HG03066 (cell line): ENCODE measurements at regions not wholly inside any gene's neighbourhood (a gene's known extent, or its start where the extent isn't known, plus 50 kb on each side); places are given as distances from the start of the nearest gene placed in this dataset.
"Not testable (repeated sequence)": the region's sequence is repeated elsewhere in the genome, so short reads cannot be mapped to it uniquely, and the experiment has no call there.

ENCODE experiments used
- ATAC-seq: cut with Tn5 transposase; IDR thresholded peaks from one replicate; pipeline ENCODE4 v1.9.1; 2021; ENCODE audit warnings: low read depth; ENCODE audit not compliant: unreplicated experiment

DNA sequence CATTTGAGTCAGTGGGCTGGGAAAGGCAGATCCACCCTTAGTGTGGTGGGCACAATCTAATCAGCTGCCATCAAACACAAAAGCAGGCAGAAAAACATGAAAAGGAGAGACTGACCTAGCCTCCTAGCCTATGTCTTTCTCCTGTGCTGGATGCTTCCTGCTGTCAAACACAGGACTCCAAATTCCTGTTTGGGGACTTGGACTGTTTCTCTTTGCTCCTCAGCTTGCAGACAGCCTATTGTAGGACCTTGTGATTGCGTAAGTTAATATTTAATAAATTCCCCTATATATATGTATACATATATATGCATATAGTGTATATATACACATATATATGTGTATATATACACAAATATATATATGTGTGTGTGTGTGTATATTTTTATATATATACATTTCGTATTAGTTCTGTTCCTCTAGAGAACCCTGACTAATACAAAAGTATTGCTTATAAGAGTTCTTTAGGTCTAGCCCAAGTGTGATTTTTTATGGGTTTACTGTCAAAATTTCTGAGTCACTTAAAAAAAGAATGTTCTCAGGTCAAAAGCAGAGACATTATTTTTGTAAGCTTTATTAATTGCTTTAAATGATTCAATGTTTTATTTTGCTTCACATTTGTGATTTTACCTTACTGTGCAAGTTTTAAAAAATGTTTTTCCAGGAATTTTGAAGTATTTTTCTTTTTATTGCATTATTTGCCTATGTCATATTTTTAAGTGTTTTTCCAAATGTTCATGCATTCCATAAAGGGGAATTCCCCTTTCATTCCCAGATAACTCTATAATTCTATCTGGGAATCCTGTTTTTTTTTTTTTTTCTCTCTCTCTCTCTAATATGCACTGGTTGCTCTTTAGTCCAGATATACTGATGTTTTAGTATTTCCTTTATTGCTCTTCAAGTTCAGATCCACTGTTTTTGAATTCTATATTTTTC, 92.1 kb upstream of the ADAMTS5 start:
- no peak for ATAC-seq

DNA sequence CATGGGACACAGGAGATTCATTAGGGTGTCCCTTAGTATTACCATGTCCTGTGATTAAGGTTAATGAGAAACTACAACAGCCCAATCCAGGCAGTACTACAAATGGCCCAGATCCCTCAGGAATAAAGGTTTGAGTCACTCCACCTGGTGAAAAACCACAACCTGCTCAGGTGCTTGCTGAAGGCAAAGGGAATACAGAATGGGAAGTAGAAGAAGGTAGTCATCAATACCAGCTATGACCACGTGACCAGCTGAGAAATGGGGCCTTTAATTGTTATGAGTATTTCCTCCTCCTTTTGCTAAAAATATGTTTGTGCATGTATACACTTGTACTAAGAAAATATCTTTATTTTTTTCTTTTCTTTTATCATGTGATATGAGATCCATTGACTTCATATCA, 91.1 kb upstream of the ADAMTS5 start:
- no peak for ATAC-seq

DNA sequence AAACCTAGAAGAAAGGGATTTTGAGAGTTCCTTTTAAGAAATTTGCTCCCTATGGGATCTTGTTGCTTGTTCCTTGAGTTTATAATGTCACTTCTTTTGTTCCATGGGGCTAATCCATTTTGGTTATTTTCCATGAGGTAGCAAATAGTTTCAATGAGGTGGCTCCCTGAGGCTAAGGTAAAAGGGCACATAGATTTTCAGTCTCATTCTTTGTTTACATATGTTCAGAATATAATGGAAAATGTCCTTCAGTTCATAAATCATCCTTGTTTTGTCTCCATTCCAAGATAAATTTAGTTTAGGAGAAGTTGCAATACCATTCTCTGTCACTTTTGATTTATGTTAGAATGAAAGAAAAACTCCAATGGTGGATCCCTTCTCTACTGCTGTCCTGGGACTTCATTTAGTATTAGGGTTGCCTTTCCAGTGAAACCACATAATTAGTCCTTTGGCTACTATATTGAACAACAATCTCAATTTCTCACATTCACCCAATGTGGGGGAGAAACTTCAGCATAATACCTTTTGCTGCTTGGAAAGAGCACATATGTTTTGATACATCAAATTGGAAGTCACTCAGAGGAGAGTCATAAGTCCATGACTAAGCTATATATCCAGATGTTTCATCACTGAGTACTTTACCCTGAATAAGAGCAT, 80.9 kb upstream of the ADAMTS5 start:
- no peak for ATAC-seq

DNA sequence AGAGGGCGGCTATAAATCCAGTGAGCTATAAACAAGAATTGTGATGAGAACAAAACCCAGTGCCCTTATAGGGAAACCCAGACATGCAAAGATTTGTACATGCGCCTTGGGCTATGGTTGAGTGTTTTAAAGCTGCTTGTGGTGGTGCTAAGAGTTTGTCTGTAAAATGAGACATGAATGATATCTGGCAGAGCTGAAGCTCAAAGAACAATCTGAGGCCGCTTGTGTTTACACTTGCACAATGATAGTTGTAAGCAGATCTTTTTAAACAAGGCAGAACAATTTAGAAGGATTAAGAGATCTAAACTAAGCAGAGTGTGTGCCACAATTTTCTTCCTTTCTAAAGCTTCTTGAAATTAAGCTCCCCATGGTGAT, 80.4 kb upstream of the ADAMTS5 start:
- no peak for ATAC-seq

DNA sequence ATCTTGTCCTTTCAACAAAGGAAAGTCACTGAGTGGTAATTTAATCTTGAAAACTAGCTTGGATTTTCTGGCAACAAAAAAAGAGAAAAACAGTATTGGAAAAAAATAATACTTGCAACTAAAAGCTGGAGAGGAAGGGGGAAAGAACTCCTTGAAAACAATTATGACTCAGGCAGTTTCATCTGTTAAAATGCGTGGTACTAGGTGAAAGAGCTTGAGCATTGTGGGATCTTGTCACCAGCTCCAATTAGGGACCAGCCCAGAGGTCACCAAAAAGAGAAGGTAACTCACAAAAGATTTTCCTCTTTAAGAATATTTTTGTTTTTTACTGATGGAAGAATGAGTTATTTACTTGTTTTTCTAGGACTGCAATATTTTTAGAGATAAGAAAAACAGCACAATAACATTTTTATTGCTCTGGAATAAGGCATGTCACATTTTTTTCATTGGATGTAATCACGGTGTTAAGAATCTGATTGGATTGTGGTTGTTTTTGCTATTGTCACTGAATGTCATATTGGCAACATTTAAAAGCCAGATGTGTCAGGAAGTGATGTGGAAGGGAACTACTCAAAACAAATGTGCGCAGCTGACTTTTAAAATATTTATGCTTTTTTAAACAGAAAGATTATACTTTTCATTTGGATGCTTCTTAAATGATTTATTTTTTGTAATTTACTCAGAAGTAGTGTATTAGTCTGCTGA, 78.5 kb upstream of the ADAMTS5 start:
- ATAC-seq, result no peak

DNA sequence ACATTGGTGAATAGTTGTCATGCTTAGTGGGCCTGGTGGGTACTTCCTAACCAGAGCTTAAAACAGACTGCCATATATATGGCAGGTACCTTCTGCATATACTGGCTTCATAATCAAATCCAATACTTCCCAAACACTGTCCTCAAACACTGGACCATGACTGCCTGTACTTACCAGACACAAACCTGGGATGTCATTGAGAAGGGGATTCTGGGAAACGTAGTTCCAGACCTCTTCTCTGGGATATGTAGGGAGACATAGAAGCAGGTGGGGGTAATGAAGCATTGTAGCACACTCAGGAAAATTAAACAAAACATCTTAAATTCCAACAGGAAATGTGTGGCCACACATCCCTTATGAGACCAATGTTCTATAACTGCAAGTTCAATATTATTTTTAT, 76.5 kb upstream of the ADAMTS5 start:
- no peak for ATAC-seq

DNA sequence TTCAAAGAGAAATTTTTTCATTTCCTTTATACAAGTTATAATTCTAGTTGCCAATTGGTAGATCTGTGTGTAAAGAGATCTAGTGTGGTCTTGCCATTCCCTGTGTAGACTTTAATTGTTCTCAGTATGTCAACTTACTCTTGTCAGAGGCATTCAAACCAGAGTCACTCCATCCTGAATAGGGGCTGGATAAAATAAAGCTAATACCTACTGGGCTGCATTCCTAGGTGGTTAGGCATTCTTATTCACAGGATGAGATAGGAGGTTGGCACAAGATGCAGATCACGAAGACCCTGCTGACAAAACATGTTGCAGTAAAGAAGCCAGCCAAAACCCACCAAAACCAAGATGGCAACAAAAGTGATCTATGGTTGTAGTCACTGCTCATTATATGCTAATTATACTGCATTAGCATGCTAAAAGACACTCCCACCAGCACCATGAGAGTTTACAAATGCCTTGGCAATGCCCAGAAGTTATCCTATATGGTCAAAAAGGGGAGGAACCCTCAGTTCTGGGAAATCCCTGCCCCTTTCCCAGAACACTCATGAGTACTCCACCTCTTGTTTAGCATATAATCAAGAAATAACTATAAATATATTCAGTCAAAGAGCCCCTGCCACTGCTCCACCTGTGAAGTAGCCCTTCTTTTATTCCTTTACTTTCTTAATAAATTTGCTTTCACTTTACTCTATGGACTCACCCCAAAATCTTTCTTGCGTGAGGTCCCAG, 74.0 kb upstream of the ADAMTS5 start:
- ATAC-seq, result no peak

DNA sequence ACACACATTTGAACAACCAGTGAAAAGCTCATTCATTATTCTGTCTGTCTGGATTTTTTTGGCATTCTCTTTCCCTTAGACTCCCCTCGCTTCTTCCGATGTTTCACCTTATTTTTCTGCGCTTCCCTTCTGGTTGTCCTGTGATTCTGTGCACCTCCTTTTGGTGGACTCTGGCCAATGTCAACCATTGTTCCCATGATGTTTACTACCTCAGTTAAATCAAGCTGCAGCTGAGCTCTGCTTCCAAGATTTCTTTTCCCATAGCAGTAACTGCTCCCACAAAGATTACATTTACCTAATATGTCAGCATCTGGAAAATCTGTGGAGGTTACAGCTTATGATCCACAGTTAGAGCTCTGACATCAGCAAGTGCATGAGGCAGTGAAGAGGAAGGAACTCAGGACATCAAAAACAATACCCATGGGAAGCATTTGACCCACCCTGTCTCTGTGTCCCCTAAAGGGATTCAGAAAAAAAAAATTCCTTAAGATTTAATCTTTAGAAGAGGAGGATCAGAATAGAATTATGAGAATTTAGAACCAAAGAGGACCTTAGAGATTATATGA, 69.9 kb upstream of the ADAMTS5 start:
- no peak for ATAC-seq

DNA sequence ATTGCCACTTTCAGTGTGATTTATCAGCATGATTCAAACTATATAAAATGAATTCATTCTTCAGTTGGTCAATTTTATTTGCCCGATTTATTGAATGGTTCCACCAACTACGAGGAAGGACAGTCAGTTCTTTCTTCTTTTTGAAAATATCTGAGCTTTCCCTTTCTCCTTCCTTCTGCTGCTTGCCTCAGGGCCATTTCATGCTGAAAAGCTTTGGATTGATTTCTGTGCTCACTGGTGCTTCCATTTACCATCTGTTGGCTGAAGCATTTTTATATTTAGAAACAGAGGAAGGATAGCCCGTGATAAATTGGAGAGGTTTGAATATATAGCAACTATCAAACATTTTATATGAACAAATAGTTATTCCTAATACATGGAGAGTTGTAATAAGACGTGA, 68.9 kb upstream of the ADAMTS5 start:
- ATAC-seq, result no peak

DNA sequence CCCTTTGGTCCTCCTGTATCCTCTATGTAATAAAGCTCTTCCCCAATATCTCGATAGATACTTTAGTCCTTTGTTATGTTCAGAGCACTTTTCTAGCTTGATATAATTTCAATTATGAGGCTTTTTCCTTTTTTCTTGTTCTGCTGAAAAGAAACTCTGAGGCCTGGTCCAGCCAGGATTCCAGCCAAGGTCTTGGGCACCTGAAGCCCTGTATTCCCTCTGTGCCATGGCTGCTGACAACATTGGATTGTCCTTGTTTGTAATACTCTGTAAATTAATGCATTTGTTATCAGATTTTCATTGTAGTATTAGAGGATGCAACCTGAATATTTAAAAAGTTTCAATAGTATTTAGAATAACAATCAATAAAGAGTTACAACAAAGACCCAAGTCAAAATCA, 67.9 kb upstream of the ADAMTS5 start:
- no peak for ATAC-seq

DNA sequence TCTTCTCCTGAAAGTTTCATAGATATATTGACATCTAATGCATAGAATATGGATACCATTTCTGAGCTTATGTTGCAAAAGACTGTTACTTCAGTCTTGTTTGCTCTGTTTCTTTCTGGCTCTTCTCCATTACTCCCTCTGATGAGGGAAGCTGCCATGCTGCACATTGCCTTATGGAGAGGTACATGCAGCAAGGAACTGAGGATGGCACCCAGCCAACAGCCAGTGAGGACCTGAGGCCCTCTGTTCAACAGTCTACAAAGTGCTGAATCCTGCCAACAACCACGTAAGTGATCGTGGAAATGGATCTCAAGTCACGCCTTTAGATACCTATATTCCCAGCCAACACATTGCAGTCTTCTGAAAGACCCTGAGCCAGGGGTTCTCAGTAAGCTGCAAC, 66.6 kb upstream of the ADAMTS5 start:
- ATAC-seq, result no peak

DNA sequence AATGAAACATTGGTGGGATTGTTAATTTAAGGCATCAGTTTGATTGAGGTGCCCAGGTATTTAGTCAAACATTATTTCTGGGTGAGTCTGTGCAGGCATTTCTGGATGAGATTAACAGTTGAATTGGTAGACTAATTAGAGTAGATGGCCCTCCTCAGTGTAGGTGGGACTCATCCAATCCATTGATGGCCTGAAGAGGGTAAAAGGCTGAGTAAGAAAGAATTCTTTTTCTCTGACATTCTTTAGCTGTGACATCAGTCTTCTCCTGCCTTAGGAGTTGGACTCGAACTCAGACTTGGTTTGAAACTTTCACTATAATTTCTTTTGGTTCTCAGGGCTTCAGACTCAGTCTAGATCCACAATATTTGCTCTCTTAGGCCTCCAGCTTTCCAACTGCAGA, 59.6 kb upstream of the ADAMTS5 start:
- ATAC-seq, result no peak

DNA sequence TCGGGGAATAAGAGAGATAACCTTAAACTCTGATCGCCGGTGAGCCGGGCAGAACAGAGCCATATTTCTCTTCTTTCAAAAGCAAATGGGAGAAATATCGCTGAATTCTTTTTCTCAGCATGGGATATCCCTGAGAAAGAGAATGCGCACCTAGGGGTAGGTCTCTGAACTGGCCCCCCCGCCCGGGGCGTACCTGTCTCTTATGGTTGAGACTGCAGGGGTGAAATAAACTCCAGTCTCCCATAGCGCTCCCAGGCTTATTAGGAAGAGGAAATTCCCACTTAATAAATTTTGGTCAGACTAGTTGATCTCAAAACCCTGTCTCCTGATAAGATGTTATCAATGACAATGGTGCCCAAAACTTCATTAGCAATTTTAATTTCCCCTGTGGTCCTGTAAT, 58.8 kb upstream of the ADAMTS5 start:
- ATAC-seq, result not testable (repeated sequence)

DNA sequence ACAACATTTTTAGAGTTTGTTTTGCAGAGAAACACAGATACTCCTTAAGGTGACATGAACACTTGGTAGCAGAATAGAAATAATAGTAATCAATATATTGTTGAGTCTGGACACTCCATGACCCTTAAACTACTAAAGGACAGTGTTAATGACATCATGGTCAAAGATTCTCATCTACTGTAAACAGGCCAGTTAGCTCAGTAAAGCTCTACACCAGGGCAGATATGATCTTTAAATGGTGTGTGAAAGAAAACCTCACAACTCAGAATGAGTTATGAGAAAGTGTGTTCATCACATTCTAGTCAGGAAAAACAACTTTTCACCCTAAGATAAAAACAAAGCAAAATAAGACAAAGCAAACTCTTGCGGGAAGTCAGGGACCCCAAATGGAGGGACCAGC, 58.1 kb upstream of the ADAMTS5 start:
- no peak for ATAC-seq

DNA sequence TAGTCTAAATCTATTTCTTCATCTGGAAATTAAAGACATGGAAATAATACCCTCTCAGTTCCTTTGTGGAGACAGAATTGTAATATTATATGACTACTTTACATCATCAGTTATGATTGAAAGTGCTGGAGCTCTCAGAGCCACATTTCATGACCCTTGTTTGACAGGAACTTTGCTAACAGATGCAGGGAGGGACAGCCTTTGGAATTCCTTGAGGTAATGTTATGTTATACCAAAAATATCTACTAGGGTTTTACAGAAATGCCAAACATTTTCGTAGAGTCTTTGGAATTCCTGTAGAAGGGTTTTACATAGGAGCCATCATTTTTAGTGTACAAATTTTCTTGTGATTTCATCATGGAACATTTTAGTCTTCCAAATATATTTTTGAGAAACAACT, 57.4 kb upstream of the ADAMTS5 start:
- ATAC-seq, result no peak

DNA sequence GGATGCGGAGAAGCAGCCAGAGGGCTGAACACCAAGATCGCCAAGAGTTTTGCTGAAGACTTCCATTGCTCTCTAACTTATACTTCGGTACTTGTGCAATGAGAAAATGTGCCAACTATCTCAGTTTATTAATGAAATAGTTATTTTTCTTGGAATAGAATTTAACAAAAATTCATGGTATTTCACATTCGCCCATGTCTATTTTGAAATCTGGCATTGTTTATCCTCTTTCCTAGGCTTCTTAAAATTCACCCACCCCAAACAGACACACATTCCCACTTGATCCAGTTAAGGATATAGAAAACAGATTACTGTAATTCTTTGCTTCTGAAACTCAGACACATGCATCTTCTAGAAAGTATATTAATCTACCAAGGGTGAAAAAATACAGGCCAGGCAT, 56.3 kb upstream of the ADAMTS5 start:
- no peak for ATAC-seq

DNA sequence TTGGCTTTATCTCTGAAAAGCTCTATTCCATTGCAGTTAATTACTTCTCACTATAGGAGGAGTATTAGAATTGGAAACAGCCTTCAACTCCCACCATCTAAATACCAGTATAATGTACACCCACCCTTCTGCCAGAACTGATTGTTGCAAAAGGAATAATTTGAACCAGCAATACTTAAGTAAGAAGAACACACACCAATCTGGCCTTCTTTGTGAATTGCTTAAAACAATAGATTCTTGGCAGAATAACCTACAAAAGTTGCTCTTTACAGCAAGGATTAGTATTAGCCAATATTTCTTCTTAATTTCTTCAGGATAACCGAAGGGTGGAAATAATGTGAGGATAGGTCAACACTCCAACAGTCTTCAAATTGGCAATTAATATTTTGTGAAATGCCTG, 54.9 kb upstream of the ADAMTS5 start:
- no peak for ATAC-seq

DNA sequence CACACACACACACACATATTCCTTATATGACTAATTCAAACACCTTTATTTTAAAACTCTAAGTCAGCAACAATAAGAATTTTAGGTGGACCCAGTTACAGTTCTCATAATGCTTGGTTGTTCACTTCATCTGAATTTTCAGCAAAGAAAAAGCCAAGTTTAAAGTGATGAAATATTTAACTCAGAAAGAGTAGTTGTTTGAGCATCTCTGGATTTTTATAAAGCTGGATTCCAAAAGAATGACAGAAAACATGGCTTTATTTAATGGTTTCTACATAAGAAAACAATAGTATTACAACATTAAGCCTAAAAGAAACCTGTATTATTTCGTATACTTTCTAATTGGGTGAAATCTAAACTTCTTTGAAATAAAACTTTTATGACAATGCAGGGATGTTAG, 54.2 kb upstream of the ADAMTS5 start:
- no peak for ATAC-seq

DNA sequence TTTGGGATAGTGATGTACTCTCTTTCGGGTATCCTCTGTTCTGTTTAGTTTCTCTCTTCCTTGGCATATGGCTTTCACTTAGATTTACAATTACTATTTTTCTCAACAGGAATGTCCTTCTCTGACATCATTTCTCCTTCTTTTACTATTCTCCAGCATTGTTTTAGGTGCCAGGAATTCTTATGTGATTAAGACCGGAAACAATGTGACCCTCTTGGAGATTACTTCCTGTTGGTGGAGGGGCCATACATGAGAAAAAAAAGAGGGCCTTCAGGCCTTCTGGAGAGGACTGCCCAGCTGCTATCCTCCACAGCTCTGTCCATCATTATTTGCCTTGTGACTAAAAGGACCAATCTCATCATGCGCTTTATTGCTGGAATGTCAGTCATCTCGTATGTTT, 50.4 kb upstream of the ADAMTS5 start:
- no peak for ATAC-seq
